IMR-90 (cell line): ENCODE measurements at regions not wholly inside any gene's neighbourhood (a gene's known extent, or its start where the extent isn't known, plus 50 kb on each side); places are given as distances from the start of the nearest gene placed in this dataset.

Experiments used
- ATAC-seq: fragments of 200-7000 bp; cut with Tn5 transposase; 2 replicates; pipeline ENCODE4 v1.9.1; 2020; ENCODE audit warnings: low read depth, mild to moderate bottlenecking, moderate library complexity
- BruUV-seq: library from RNA; stranded (reverse); fragments of 400-500 nt; replicated peaks from 2 replicates; lab custom pipeline; 2021; lab: Mats Ljungman, UMichigan
- CTCF ChIA-PET: fragments of 300-600 bp; formaldehyde crosslinking; extraction: SDS; loops from one replicate; lab custom pipeline; 2021; ENCODE audit warnings: antibody characterized with exemption; lab: Yijun Ruan, JAX
- POLR2A ChIA-PET: fragments of 300-600 bp; sonication (Branson Sonifier 250); formaldehyde crosslinking; loops from one replicate; lab custom pipeline; 2022; ENCODE audit warnings: antibody characterized with exemption; ENCODE audit not compliant: unreplicated experiment; lab: Charles Lee
- DNase-seq: peaks from one replicate; pipeline ENCODE4 v3.0.0; 2013
- H2AFZ ChIP-seq: replicated peaks from 2 replicates; pipeline ENCODE3; 2013; ENCODE audit warnings: low read length, mild to moderate bottlenecking; ENCODE audit not compliant: poor library complexity
- H2AK5ac ChIP-seq: 2 replicates; pipeline ENCODE4 v1.6.1; 2013; ENCODE audit warnings: low read depth, low read length, inconsistent platforms
- H2AK9ac ChIP-seq: replicated peaks from 2 replicates; pipeline ENCODE3; 2013; ENCODE audit warnings: mild to moderate bottlenecking, low read depth, low read length, moderate library complexity; ENCODE audit not compliant: poor library complexity
- H2BK120ac ChIP-seq: 2 replicates; pipeline ENCODE4 v1.6.1; 2013; ENCODE audit warnings: low read depth, low read length, inconsistent platforms
- H2BK15ac ChIP-seq: 3 replicates; pipeline ENCODE4 v1.6.1; 2013; ENCODE audit warnings: low read depth, low read length, inconsistent platforms
- H2BK20ac ChIP-seq: 2 replicates; pipeline ENCODE4 v1.6.1; 2013; ENCODE audit warnings: low read depth, mild to moderate bottlenecking, inconsistent platforms, low read length, moderate library complexity
- H2BK5ac ChIP-seq: 2 replicates; pipeline ENCODE4 v1.6.1; 2013; ENCODE audit warnings: mild to moderate bottlenecking, low read depth, low read length, inconsistent platforms; ENCODE audit not compliant: poor library complexity, severe bottlenecking
- H3K14ac ChIP-seq: replicated peaks from 2 replicates; pipeline ENCODE4 v1.6.1; 2013; ENCODE audit warnings: low read depth, low read length, inconsistent platforms
- H3K18ac ChIP-seq: 2 replicates; pipeline ENCODE4 v1.6.1; 2013; ENCODE audit warnings: low read depth, low read length, control low read depth
- H3K23ac ChIP-seq: 2 replicates; pipeline ENCODE4 v1.6.1; 2013; ENCODE audit warnings: low read depth, low read length, inconsistent platforms
- H3K27ac ChIP-seq: 2 replicates; pipeline ENCODE4 v1.5.1; 2013; ENCODE audit warnings: mild to moderate bottlenecking, control low read depth, low read length; ENCODE audit not compliant: insufficient read depth
- H3K27me3 ChIP-seq: 2 replicates; pipeline ENCODE4 v1.6.1; 2013; ENCODE audit warnings: low read length; ENCODE audit not compliant: control insufficient read depth, insufficient read depth
- H3K36me3 ChIP-seq: 2 replicates; pipeline ENCODE4 v1.6.1; 2013; ENCODE audit warnings: low read length, mixed read lengths; ENCODE audit not compliant: control insufficient read depth, insufficient read depth
- H3K4ac ChIP-seq: 2 replicates; pipeline ENCODE4 v1.6.1; 2013; ENCODE audit warnings: low read depth, low read length, inconsistent platforms
- H3K4me1 ChIP-seq: 2 replicates; pipeline ENCODE4 v1.6.1; 2013; ENCODE audit warnings: low read length, mixed read lengths; ENCODE audit not compliant: control insufficient read depth, insufficient read depth
- H3K4me2 ChIP-seq: 2 replicates; pipeline ENCODE4 v1.6.1; 2013; ENCODE audit warnings: low read depth, mild to moderate bottlenecking, control low read depth, low read length, moderate library complexity
- H3K4me3 ChIP-seq: 2 replicates; pipeline ENCODE4 v1.5.1; 2013; ENCODE audit warnings: low read depth, mild to moderate bottlenecking, control low read depth, low read length, moderate library complexity; ENCODE audit not compliant: insufficient read depth
- H3K56ac ChIP-seq: 2 replicates; pipeline ENCODE4 v1.6.1; 2013; ENCODE audit warnings: low read length, inconsistent platforms; ENCODE audit not compliant: insufficient read depth; ENCODE audit errors: extremely low read depth
- H3K79me1 ChIP-seq, 2 experiments: 2 replicates each; pipeline ENCODE4 v1.6.1; 2013; ENCODE audit warnings: low read length in 2 of 2, inconsistent platforms in 1 of 2, low read depth in 1 of 2
- H3K9ac ChIP-seq: 2 replicates; pipeline ENCODE4 v1.6.1; 2013; ENCODE audit warnings: low read depth, low read length, control low read depth
- H3K9me1 ChIP-seq: 2 replicates; pipeline ENCODE4 v1.6.1; 2013; ENCODE audit warnings: low read length, inconsistent platforms; ENCODE audit not compliant: insufficient read depth
- H3K9me3 ChIP-seq: 2 replicates; pipeline ENCODE4 v1.6.1; 2013; ENCODE audit warnings: low read length; ENCODE audit not compliant: control insufficient read depth, insufficient read depth
- H4K20me1 ChIP-seq: 2 replicates; pipeline ENCODE4 v1.6.1; 2013; ENCODE audit warnings: low read length, inconsistent platforms; ENCODE audit not compliant: insufficient read depth
- H4K5ac ChIP-seq: 2 replicates; pipeline ENCODE4 v1.6.1; 2013; ENCODE audit warnings: mild to moderate bottlenecking, low read depth, low read length, control low read depth
- H4K8ac ChIP-seq, 2 experiments: 2 replicates each; pipeline ENCODE4 v1.6.1; 2013; ENCODE audit warnings: low read depth in 2 of 2, low read length in 2 of 2, control low read depth in 1 of 2, inconsistent platforms in 1 of 2
- H4K91ac ChIP-seq: 2 replicates; pipeline ENCODE4 v1.6.1; 2013; ENCODE audit warnings: low read depth, low read length, inconsistent platforms; ENCODE audit not compliant: insufficient read depth
- BHLHE40 ChIP-seq: fragments of 150-350 bp; IDR thresholded peaks from 2 replicates; pipeline ENCODE4 v1.6.1; 2016; ENCODE audit warnings: mild to moderate bottlenecking, low read depth, low read length
- CHD1 ChIP-seq: IDR thresholded peaks from 2 replicates; pipeline ENCODE4 v1.6.1; 2012; ENCODE audit warnings: low read depth, low read length, improper control_type of control experiment
- CTCF ChIP-seq: conservative IDR thresholded peaks from 2 replicates; pipeline ENCODE4 v1.5.1; 2012; ENCODE audit warnings: mild to moderate bottlenecking, low read depth, low read length, improper control_type of control experiment
- FOS ChIP-seq: fragments of 150-350 bp; IDR thresholded peaks from 2 replicates; pipeline ENCODE4 v1.6.1; 2016; ENCODE audit warnings: low read depth, low read length
- MAZ ChIP-seq: IDR thresholded peaks from 2 replicates; pipeline ENCODE4 v1.6.1; 2012; ENCODE audit warnings: low read depth, mild to moderate bottlenecking, low read length, improper control_type of control experiment, moderate library complexity, borderline replicate concordance
- MXI1 ChIP-seq: IDR thresholded peaks from 2 replicates; pipeline ENCODE4 v1.6.1; 2012; ENCODE audit warnings: low read depth, mild to moderate bottlenecking, low read length, moderate library complexity, borderline replicate concordance
- NFE2L2 ChIP-seq: fragments of 150-350 bp; IDR thresholded peaks from 2 replicates; pipeline ENCODE4 v1.6.1; 2016; ENCODE audit warnings: low read depth, mild to moderate bottlenecking, low read length
- POLR2A ChIP-seq: IDR thresholded peaks from 2 replicates; pipeline ENCODE4 v1.6.1; 2012; ENCODE audit warnings: mild to moderate bottlenecking, low read depth, low read length
- RCOR1 ChIP-seq: IDR thresholded peaks from 2 replicates; pipeline ENCODE4 v1.6.1; 2012; ENCODE audit warnings: mild to moderate bottlenecking, low read length, improper control_type of control experiment; ENCODE audit not compliant: insufficient replicate concordance
- USF2 ChIP-seq: fragments of 150-350 bp; IDR thresholded peaks from 2 replicates; pipeline ENCODE4 v1.6.1; 2017; ENCODE audit warnings: mild to moderate bottlenecking, antibody characterized with exemption, low read length, low read depth
- WGBS, 2 experiments: methylation state at CpG; one replicate each; pipeline versions ENCODE4 v1.1.5 to v1.1.7; 2013; ENCODE audit warnings: missing lambda C conversion rate in 2 of 2; ENCODE audit not compliant: insufficient read length in 1 of 2; ENCODE audit errors: extremely low coverage in 2 of 2; 5-methylcytosine and 5-hydroxymethylcytosine counted together
- dilution Hi-C: fragments of 300-500 bp; cut with HindIII; formaldehyde crosslinking; loops from one replicate; pipeline ENCODE4 v1.14.3; 2018; ENCODE audit warnings: low sequenced_read_pairs; ENCODE audit not compliant: unreplicated experiment
- in situ Hi-C: fragments of 300-500 bp; cut with MboI; formaldehyde crosslinking; loops from 3 replicates; pipeline ENCODE4 v1.14.3; 2019; ENCODE audit warnings: low sequenced_read_pairs, inconsistent platforms, mixed read lengths
- intact Hi-C: fragments of 100-400 bp; cut with micrococcal nuclease; formaldehyde crosslinking; loops from 2 replicates; pipeline ENCODE4 v1.10.0; 2022

GRCh38 chr2:34229998-34230397 lies 630.9 kb upstream of the FAM98A start:
- DNase-seq = no peak
- no peak for TF ChIP-seq FOS
- TF ChIP-seq MAZ = no peak
- TF ChIP-seq CTCF = no peak
- no peak for TF ChIP-seq POLR2A
- no peak for TF ChIP-seq CHD1
- no peak for TF ChIP-seq USF2
- TF ChIP-seq MXI1 = no peak
- no peak for TF ChIP-seq BHLHE40
- TF ChIP-seq NFE2L2 = no peak
- TF ChIP-seq RCOR1 = no peak
- Histone ChIP-seq H2AFZ (no peak overlapping the region), H3K27ac (no peak overlapping the region), H3K9me3 (peaks cover 3% of the 10 kb centered on the region), H3K4me3 (no peak overlapping the region), H2BK5ac (no peak overlapping the region), H3K9ac (no peak overlapping the region), H3K27me3 (no peaks in the 10 kb centered on the region), H4K91ac (no peak overlapping the region), H2BK15ac (no peak overlapping the region), H3K4me1 (no peaks in the 10 kb centered on the region), H3K4me2 (no peak overlapping the region), H2BK20ac (no peak overlapping the region), H3K36me3 (no peaks in the 10 kb centered on the region), H3K23ac (no peak overlapping the region), H4K20me1 (no peaks in the 10 kb centered on the region), H2AK5ac (no peak overlapping the region), H3K14ac (no peak overlapping the region), H4K8ac (no peak overlapping the region), H3K18ac (no peak overlapping the region), H3K4ac (no peak overlapping the region), H2AK9ac (no peak overlapping the region), H3K56ac (no peak overlapping the region), H3K79me1 (no peaks in the 10 kb centered on the region), H4K5ac (no peak overlapping the region), H2BK120ac (no peak overlapping the region), H3K9me1 (no peaks in the 10 kb centered on the region)
- dilution Hi-C loops = no loop called here
- intact Hi-C loops = no loop called here
- WGBS, 2 experiments = no CpG with 5 or more reads among the region's 1 CpG
- ChIA-PET POLR2A (no interaction called here), CTCF (no interaction called here)
- in situ Hi-C loops = no loop called here
- no TSS peak for BruUV-seq
- ATAC-seq = no peak
